HG03342 (cell line): ENCODE measurements at regions not wholly inside any gene's neighbourhood (a gene's known extent, or its start where the extent isn't known, plus 50 kb on each side); places are given as distances from the start of the nearest gene placed in this dataset.
A peak's percentile ranks its signal among the peaks of the same experiment; 100 is the strongest.
"Not testable (repeated sequence)": the region's sequence is repeated elsewhere in the genome, so short reads cannot be mapped to it uniquely, and the experiment has no call there.

ENCODE experiments used
- ATAC-seq: cut with Tn5 transposase; IDR thresholded peaks from one replicate; pipeline ENCODE4 v1.9.1; 2021; ENCODE audit warnings: mild to moderate bottlenecking, moderate library complexity; ENCODE audit not compliant: unreplicated experiment

- ATAC-seq = no peak
Measured at GRCh38 chr18:1527805-1528204, 623.1 kb downstream of the ADCYAP1 start.

GRCh38 chr18:1528447-1528846, 623.8 kb downstream of the ADCYAP1 start:
- ATAC-seq = no peak

- ATAC-seq = no peak
Measured at GRCh38 chr18:1528964-1529509, 624.4 kb downstream of the ADCYAP1 start.

- no peak for ATAC-seq
Measured at GRCh38 chr18:1530650-1531049, 626.0 kb downstream of the ADCYAP1 start.

- ATAC-seq = no peak
Measured at GRCh38 chr18:1539276-1539675, 634.6 kb downstream of the ADCYAP1 start.

- no peak for ATAC-seq
Measured at GRCh38 chr18:1541478-1541877, 636.8 kb downstream of the ADCYAP1 start.

GRCh38 chr18:1542230-1542774, 637.6 kb downstream of the ADCYAP1 start:
- ATAC-seq = no peak

- ATAC-seq = no peak
Measured at GRCh38 chr18:1544016-1544415, 639.3 kb downstream of the ADCYAP1 start.

GRCh38 chr18:1557711-1558110, 653.0 kb downstream of the ADCYAP1 start:
- not testable (repeated sequence) for ATAC-seq

GRCh38 chr18:1559563-1559962, 654.9 kb downstream of the ADCYAP1 start:
- ATAC-seq = no peak

GRCh38 chr18:1564793-1565192, 660.1 kb downstream of the ADCYAP1 start:
- ATAC-seq = no peak

- ATAC-seq = no peak
Measured at GRCh38 chr18:1571206-1571605, 666.5 kb downstream of the ADCYAP1 start.

- no peak for ATAC-seq
Measured at GRCh38 chr18:1573732-1574131, 669.1 kb downstream of the ADCYAP1 start.

GRCh38 chr18:1575084-1575483, 670.4 kb downstream of the ADCYAP1 start:
- no peak for ATAC-seq

GRCh38 chr18:1578505-1578904, 673.8 kb downstream of the ADCYAP1 start:
- no peak for ATAC-seq

GRCh38 chr18:1581581-1581980, 676.9 kb downstream of the ADCYAP1 start:
- no peak for ATAC-seq

GRCh38 chr18:1585881-1586488, 681.3 kb downstream of the ADCYAP1 start:
- ATAC-seq = peak; percentile 79

- no peak for ATAC-seq
Measured at GRCh38 chr18:1593091-1593490, 688.4 kb downstream of the ADCYAP1 start.

- no peak for ATAC-seq
Measured at GRCh38 chr18:1595195-1595594, 690.5 kb downstream of the ADCYAP1 start.

GRCh38 chr18:1599196-1599595, 694.5 kb downstream of the ADCYAP1 start:
- ATAC-seq = no peak

GRCh38 chr18:1604751-1605150, 700.1 kb downstream of the ADCYAP1 start:
- ATAC-seq = no peak

- ATAC-seq = no peak
Measured at GRCh38 chr18:1618364-1618763, 713.7 kb downstream of the ADCYAP1 start.

- no peak for ATAC-seq
Measured at GRCh38 chr18:1619507-1619906, 714.8 kb downstream of the ADCYAP1 start.
